ENCODE measurements at regions not wholly inside any gene's neighbourhood (a gene's known extent, or its start where the extent isn't known, plus 50 kb on each side); places are given as distances from the start of the nearest gene placed in this dataset.
"Not testable (repeated sequence)": the region's sequence is repeated elsewhere in the genome, so short reads cannot be mapped to it uniquely, and the experiment has no call there.

GRCh38 chr20:30164389-30164788 is 1093.1 kb upstream of the DEFB115 start:
- peak overlapping the region; percentile 84 for H3K27ac Mint-ChIP-seq
- not testable (repeated sequence) for DNase-seq (ENCODE audit: low spot score); H3K27me3 Mint-ChIP-seq (ENCODE audit: insufficient read depth)
- peaks cover 26% of the 10 kb centered on the region for H3K4me1 Mint-ChIP-seq (ENCODE audit: low read depth)
- H3K4me3 Mint-ChIP-seq, result peak overlapping the region; percentile 30
- H3K36me3 Mint-ChIP-seq (ENCODE audit: low read depth), result peaks cover 31% of the 10 kb centered on the region
- intact Hi-C loops (cut with micrococcal nuclease), result loop anchor here (2.0 to 10.0 kb wide), 4 partner anchors 120 to 952 kb away; no protein-coding TSS in a partner anchor
- peaks cover 46% of the 10 kb centered on the region for H3K9me3 Mint-ChIP-seq

GRCh38 chr20:30167540-30167939 is 1089.9 kb upstream of the DEFB115 start:
- peak overlapping the region; percentile 19 for H3K4me3 Mint-ChIP-seq
- peaks cover 1% of the 10 kb centered on the region for H3K27me3 Mint-ChIP-seq (ENCODE audit: insufficient read depth)
- H3K36me3 Mint-ChIP-seq (ENCODE audit: low read depth), result peaks cover 25% of the 10 kb centered on the region
- H3K9me3 Mint-ChIP-seq, result peaks cover 39% of the 10 kb centered on the region
- intact Hi-C loops (cut with micrococcal nuclease), result loop anchor here (10.0 kb wide), 1 partner anchor 117 kb away; no protein-coding TSS in a partner anchor
- H3K27ac Mint-ChIP-seq, result no peak overlapping the region
- DNase-seq (ENCODE audit: low spot score), result no peak
- peaks cover 26% of the 10 kb centered on the region for H3K4me1 Mint-ChIP-seq (ENCODE audit: low read depth)

GRCh38 chr20:30168025-30168799 is 1089.3 kb upstream of the DEFB115 start:
- peak; percentile 7 for DNase-seq (ENCODE audit: low spot score)

GRCh38 chr20:30168800-30169138 is 1088.7 kb upstream of the DEFB115 start:
- intact Hi-C loops (cut with micrococcal nuclease), result loop anchor here (10.0 kb wide), 1 partner anchor 116 kb away; no protein-coding TSS in a partner anchor
- Mint-ChIP-seq H3K4me1 (ENCODE audit: low read depth) (peaks cover 25% of the 10 kb centered on the region), H3K36me3 (ENCODE audit: low read depth) (peaks cover 25% of the 10 kb centered on the region), H3K27me3 (ENCODE audit: insufficient read depth) (peaks cover 1% of the 10 kb centered on the region), H3K4me3 (no peak overlapping the region), H3K9me3 (peaks cover 44% of the 10 kb centered on the region), H3K27ac (no peak overlapping the region)
- DNase-seq (ENCODE audit: low spot score), result no peak

More at GRCh38 chr20:30168025-30168799, 1089.3 kb upstream of the DEFB115 start:
- Mint-ChIP-seq H3K4me1 (ENCODE audit: low read depth) (peaks cover 26% of the 10 kb centered on the region), H3K27ac (no peak overlapping the region), H3K27me3 (ENCODE audit: insufficient read depth) (peaks cover 1% of the 10 kb centered on the region), H3K9me3 (peaks cover 40% of the 10 kb centered on the region), H3K36me3 (ENCODE audit: low read depth) (peaks cover 25% of the 10 kb centered on the region), H3K4me3 (peak overlapping the region; percentile 37)
- intact Hi-C loops (cut with micrococcal nuclease), result loop anchor here (10.0 kb wide), 1 partner anchor 117 kb away; no protein-coding TSS in a partner anchor

- intact Hi-C loops (cut with micrococcal nuclease), result no loop called here
- Mint-ChIP-seq H3K27ac (no peak overlapping the region), H3K9me3 (peaks cover 11% of the 10 kb centered on the region), H3K27me3 (ENCODE audit: insufficient read depth) (no peaks in the 10 kb centered on the region), H3K4me3 (no peak overlapping the region), H3K4me1 (ENCODE audit: low read depth) (no peaks in the 10 kb centered on the region), H3K36me3 (ENCODE audit: low read depth) (no peaks in the 10 kb centered on the region)
- DNase-seq (ENCODE audit: low spot score), result no peak
Measured at GRCh38 chr20:30175681-30176080, 1081.8 kb upstream of the DEFB115 start.

- H3K4me3 Mint-ChIP-seq; H3K36me3 Mint-ChIP-seq (ENCODE audit: low read depth); H3K4me1 Mint-ChIP-seq (ENCODE audit: low read depth); DNase-seq (ENCODE audit: low spot score); intact Hi-C loops (cut with micrococcal nuclease); H3K27me3 Mint-ChIP-seq (ENCODE audit: insufficient read depth); H3K27ac Mint-ChIP-seq: not testable (repeated sequence)
- peaks cover 10% of the 10 kb centered on the region for H3K9me3 Mint-ChIP-seq
Measured at GRCh38 chr20:30183124-30183523, 1074.3 kb upstream of the DEFB115 start.

GRCh38 chr20:30191785-30192184 is 1065.7 kb upstream of the DEFB115 start:
- H3K27ac Mint-ChIP-seq; H3K27me3 Mint-ChIP-seq (ENCODE audit: insufficient read depth); H3K9me3 Mint-ChIP-seq; H3K36me3 Mint-ChIP-seq (ENCODE audit: low read depth); intact Hi-C loops (cut with micrococcal nuclease); H3K4me1 Mint-ChIP-seq (ENCODE audit: low read depth); DNase-seq (ENCODE audit: low spot score); H3K4me3 Mint-ChIP-seq: not testable (repeated sequence)

- intact Hi-C loops (cut with micrococcal nuclease); H3K27me3 Mint-ChIP-seq (ENCODE audit: insufficient read depth); H3K9me3 Mint-ChIP-seq: not testable (repeated sequence)
Measured at GRCh38 chr20:30234477-30234876, 1023.0 kb upstream of the DEFB115 start.

GRCh38 chr20:30275073-30275472 is 982.4 kb upstream of the DEFB115 start:
- H3K27me3 Mint-ChIP-seq (ENCODE audit: insufficient read depth); H3K4me3 Mint-ChIP-seq; H3K27ac Mint-ChIP-seq; DNase-seq (ENCODE audit: low spot score); H3K9me3 Mint-ChIP-seq; H3K4me1 Mint-ChIP-seq (ENCODE audit: low read depth); intact Hi-C loops (cut with micrococcal nuclease); H3K36me3 Mint-ChIP-seq (ENCODE audit: low read depth): not testable (repeated sequence)

More at GRCh38 chr20:30234477-30234876, 1023.0 kb upstream of the DEFB115 start:
- peaks cover 13% of the 10 kb centered on the region for H3K4me1 Mint-ChIP-seq (ENCODE audit: low read depth)
- H3K27ac Mint-ChIP-seq; DNase-seq (ENCODE audit: low spot score); H3K36me3 Mint-ChIP-seq (ENCODE audit: low read depth); H3K4me3 Mint-ChIP-seq: not testable (repeated sequence)

- H3K4me1 Mint-ChIP-seq (ENCODE audit: low read depth), result peaks cover 33% of the 10 kb centered on the region
- H3K27ac Mint-ChIP-seq, result no peak overlapping the region
- no peaks in the 10 kb centered on the region for H3K27me3 Mint-ChIP-seq (ENCODE audit: insufficient read depth)
- no peak for DNase-seq (ENCODE audit: low spot score)
- H3K9me3 Mint-ChIP-seq, result peaks cover 10% of the 10 kb centered on the region
- intact Hi-C loops (cut with micrococcal nuclease), result loop anchor here (10.0 kb wide), 2 partner anchors 117 to 1067 kb away; no protein-coding TSS in a partner anchor
- no peak overlapping the region for H3K4me3 Mint-ChIP-seq
- peaks cover 11% of the 10 kb centered on the region for H3K36me3 Mint-ChIP-seq (ENCODE audit: low read depth)
Measured at GRCh38 chr20:30281584-30282197, 975.8 kb upstream of the DEFB115 start.

- H3K27me3 Mint-ChIP-seq (ENCODE audit: insufficient read depth); H3K36me3 Mint-ChIP-seq (ENCODE audit: low read depth); H3K9me3 Mint-ChIP-seq: not testable (repeated sequence)
- peak; percentile 86 for DNase-seq (ENCODE audit: low spot score)
- H3K4me3 Mint-ChIP-seq, result peak overlapping the region; percentile 86
- intact Hi-C loops (cut with micrococcal nuclease), result loop anchor here (2.0 to 10.0 kb wide), 3 partner anchors 93 to 1069 kb away; no protein-coding TSS in a partner anchor
- peak overlapping the region; percentile 81 for H3K27ac Mint-ChIP-seq
- peaks cover 40% of the 10 kb centered on the region for H3K4me1 Mint-ChIP-seq (ENCODE audit: low read depth)
Measured at GRCh38 chr20:30283476-30284280, 973.8 kb upstream of the DEFB115 start.

GRCh38 chr20:30284281-30284905 is 973.1 kb upstream of the DEFB115 start:
- DNase-seq (ENCODE audit: low spot score), result no peak
- Mint-ChIP-seq H3K4me3 (peak overlapping the region; percentile 86), H3K9me3 (peaks cover 4% of the 10 kb centered on the region), H3K36me3 (ENCODE audit: low read depth) (peaks cover 6% of the 10 kb centered on the region), H3K4me1 (ENCODE audit: low read depth) (peaks cover 47% of the 10 kb centered on the region), H3K27me3 (ENCODE audit: insufficient read depth) (no peaks in the 10 kb centered on the region), H3K27ac (peak overlapping the region; percentile 81)
- intact Hi-C loops (cut with micrococcal nuclease), result loop anchor here (2.0 to 10.0 kb wide), 3 partner anchors 92 to 1070 kb away; no protein-coding TSS in a partner anchor
